ENCODE measurements at regions not wholly inside any gene's neighbourhood (a gene's known extent, or its start where the extent isn't known, plus 50 kb on each side); places are given as distances from the start of the nearest gene placed in this dataset.
"Not testable (repeated sequence)": the region's sequence is repeated elsewhere in the genome, so short reads cannot be mapped to it uniquely, and the experiment has no call there.

DNA sequence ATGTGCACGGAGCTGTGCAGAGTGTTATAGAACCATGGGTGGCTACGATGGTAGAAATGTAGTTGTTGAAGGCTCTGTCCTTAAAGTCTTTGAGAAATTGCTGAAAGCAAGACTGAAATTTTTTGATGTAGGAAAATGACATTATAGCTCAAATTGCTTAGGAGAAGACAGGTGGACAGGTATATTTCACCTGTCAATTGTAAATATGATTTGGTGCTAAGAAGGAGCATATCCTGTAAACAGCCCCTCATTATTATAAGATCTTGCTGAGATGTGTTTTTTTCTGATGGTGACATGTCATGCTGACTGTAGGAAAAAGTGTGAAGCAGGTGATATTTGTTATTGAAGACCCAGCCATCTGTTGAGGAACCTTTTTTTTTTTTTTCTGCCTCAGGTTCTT lies 377.9 kb downstream of the PSAT1 start:
- no peak for DNase-seq (ENCODE audit: low spot score)

- no peak for DNase-seq (ENCODE audit: low spot score)
Measured at GRCh38 chr9:78676009-78676408, 379.1 kb downstream of the PSAT1 start.

DNA sequence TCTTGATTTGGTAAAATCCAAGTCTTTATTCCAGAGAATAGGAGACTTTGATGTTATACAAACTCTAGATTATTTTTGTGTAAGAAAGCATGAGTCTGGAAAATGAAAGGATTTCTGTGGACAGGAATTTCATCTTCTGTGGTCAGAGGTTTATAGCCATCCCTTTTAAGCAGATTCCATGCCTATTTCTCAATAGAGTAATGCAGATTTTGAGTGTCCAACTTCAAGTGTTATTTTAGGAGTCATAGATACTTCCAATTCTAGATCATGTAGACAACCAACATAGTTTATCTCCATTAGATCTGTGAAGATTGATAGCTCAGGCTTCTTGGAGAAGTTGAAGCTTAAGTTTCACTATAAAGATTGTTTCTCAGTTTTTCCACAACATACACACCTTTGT lies 379.7 kb downstream of the PSAT1 start:
- no peak for DNase-seq (ENCODE audit: low spot score)

- DNase-seq (ENCODE audit: low spot score): no peak
Measured at GRCh38 chr9:78677326-78677725, 380.4 kb downstream of the PSAT1 start.

- DNase-seq (ENCODE audit: low spot score): no peak
Measured at GRCh38 chr9:78678877-78679276, 382.0 kb downstream of the PSAT1 start.

DNA sequence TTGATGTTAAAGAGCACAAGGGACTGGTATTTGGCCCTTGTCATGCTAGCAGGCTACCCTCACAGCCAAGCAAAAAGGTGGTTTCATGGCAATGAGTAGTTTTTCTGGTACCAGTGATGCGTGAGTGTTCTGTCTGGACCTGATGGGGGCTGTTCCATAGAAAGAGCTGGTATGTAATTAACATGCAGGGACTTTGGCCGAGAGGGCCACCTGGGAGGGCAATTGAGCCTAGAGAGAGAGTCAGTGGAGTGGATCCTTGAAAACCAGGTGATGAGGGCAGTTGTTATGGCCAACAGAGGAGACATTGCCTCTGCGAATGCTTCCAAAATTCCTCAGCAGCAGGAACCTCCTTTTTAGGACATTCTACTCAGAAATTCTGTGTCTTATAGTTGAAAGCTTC lies 383.3 kb downstream of the PSAT1 start:
- no peak for DNase-seq (ENCODE audit: low spot score)

GRCh38 chr9:78682216-78682615 lies 385.3 kb downstream of the PSAT1 start:
- DNase-seq (ENCODE audit: low spot score): no peak

DNA sequence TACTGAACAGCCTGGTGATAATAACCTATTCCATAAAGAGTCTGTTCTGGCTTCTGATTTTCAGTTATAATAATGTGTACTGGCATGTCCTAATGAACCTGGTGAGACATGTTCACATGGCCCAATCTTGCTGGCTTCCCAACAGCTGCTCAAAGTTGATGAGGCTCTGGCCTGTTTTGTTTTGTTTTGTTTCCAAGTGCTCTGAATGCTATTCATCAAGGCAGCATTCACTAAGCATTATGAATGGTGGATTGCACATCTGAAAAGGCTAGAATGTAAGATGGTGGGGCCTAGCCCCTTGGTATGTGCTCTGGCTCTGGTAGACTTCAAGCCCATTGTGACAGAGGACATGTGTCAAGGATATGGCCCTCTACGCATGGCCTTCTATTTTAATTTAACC lies 388.5 kb downstream of the PSAT1 start:
- no peak for DNase-seq (ENCODE audit: low spot score)

GRCh38 chr9:78688796-78689195 lies 391.9 kb downstream of the PSAT1 start:
- no peak for DNase-seq (ENCODE audit: low spot score)

GRCh38 chr9:78691542-78691941 lies 394.6 kb downstream of the PSAT1 start:
- DNase-seq (ENCODE audit: low spot score): no peak

GRCh38 chr9:78692871-78693270 lies 395.9 kb downstream of the PSAT1 start:
- DNase-seq (ENCODE audit: low spot score): no peak

- DNase-seq (ENCODE audit: low spot score): no peak
Measured at GRCh38 chr9:78694974-78695373, 398.0 kb downstream of the PSAT1 start.

DNA sequence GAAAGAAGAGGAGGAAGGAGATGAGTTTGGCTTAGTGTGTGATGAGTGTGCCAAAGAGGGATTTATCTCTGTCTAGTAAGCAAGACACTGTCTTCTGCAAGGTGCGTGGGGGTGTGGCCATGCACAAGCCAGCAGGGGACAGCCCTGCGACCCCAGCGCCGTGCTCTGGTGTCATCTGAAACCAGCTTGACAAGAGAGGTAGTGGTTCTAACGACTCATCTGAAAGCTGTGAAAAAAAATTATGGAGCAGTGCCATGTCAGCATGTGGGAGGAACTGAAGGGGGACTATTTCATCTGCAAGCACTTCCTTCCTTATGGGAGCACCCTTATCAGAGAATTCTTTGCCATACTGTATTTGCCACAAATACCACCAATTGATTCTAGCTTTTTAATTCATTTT lies 398.6 kb downstream of the PSAT1 start:
- DNase-seq (ENCODE audit: low spot score): no peak

- DNase-seq (ENCODE audit: low spot score): no peak
Measured at GRCh38 chr9:78697618-78698017, 400.7 kb downstream of the PSAT1 start.

DNA sequence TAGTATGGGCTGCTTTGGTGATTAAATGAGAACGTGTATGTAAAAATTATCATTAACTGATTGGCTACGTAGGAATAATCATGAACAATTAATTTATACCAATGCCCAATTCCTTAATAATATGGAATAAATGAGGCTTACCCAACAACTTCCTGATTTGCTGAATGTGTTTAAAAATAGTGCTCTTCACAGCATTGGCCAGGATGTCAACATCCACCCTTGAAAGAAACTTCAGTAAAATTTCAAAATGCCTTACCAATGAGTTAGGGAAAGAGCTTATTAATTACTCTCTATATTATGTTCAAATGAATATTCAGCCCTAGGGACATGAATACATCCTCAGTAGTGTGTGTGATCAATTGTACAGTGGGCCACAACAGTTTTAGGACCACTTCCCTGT lies 401.4 kb downstream of the PSAT1 start:
- DNase-seq (ENCODE audit: low spot score): no peak

- not testable (repeated sequence) for DNase-seq (ENCODE audit: low spot score)
Measured at GRCh38 chr9:78699217-78699616, 402.3 kb downstream of the PSAT1 start.

DNA sequence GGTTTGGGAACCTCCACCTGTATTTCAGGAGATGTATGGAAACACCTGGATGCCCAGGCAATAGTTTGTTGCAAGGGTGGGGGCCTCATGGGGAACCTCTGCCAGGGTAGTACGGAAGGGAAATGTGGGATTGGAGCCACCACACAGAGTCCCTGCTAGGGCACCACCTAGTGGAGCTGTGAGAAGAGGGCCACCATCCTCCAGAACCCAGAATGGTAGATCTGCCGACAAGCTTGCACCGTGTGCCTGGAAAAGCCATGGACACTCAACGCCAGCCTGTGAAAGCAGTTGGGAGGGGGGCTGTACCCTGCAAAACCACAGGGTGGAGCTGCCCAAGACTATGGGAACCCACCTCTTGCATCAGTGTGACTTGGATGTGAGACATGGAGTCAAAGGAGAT lies 407.2 kb downstream of the PSAT1 start:
- DNase-seq (ENCODE audit: low spot score): not testable (repeated sequence)

DNA sequence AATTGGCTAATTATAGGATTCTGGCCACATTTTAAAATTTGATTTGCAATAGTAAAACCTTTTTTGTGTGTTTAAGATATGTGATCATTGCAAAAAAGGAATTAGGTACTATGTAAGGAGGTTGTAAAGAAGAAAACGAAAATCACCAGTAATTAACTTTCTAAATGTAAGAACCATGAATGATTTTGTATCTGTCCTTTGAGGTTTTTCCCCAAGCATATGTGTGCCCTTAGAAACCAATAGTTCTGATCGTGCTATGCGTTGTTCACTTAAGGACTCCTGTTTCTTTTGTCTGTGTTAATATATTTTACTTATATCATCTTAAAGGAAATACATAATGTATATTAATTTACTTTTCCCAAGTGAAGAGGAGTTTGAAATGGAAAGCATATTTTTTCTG lies 410.2 kb downstream of the PSAT1 start:
- DNase-seq (ENCODE audit: low spot score): no peak

DNA sequence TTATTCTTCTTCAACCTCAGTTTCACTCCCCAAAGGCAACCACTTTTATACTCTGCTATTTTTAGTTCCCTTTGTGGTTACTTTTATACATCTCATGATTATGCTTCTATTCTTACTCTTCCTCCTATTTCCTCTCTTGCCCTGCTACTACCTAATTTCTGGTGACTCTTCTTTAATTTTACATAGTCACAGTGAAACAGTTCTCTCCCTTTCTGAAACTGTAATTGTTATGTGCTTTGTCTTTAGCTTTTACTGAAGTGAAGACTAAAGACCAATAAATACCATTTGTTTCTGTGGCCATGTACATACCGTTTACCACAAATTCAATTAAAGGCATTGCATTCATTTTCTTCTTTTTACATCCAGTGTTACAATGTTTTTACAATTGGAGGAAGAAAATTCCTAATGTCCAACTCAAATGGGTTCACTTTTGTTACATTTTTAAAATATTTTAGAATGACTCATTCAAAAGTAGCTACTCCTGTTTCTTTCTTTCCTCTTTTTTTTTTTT lies 410.6 kb downstream of the PSAT1 start:
- DNase-seq (ENCODE audit: low spot score): no peak

GRCh38 chr9:78712903-78713613 lies 416.1 kb downstream of the PSAT1 start:
- no peak for DNase-seq (ENCODE audit: low spot score)

DNA sequence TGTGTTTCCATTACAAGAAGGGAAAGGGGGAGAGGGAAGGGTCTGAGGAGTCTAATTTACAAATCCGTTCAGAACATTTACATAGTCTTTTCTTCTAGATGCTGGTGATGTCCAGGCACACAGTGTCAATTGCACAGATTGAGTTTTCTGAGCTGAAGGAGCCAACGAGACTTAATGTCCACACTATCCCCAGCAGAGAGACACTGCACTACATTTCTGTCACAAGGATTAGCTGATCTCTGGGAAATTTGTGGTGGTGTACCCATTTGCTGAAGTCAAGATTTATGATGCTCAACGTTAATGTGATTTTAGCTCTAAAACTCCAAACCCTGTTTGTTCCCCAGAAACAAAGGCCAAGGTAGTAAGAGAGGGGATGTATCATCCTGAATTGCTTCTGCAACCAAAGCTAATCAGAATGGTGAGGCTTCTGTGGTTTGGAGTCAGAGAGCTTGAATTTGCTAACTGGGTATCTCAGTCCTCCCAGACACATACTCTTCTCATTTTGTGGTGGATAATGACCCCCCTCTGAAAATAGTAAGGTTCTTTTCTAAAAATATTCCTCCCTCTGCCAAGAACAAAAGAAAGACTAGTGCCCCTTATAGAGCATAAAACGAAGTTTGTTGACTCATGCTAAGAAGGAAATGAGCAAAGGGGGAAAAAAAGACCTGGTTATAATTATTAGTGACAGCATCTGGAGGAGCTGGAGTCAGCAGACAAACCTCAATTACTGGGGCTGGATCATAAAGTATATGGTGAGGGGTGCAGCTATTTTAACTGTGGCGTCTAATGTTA lies 416.9 kb downstream of the PSAT1 start:
- DNase-seq (ENCODE audit: low spot score): no peak

GRCh38 chr9:78714576-78714975 lies 417.7 kb downstream of the PSAT1 start:
- no peak for DNase-seq (ENCODE audit: low spot score)

GRCh38 chr9:78719029-78719428 lies 422.1 kb downstream of the PSAT1 start:
- DNase-seq (ENCODE audit: low spot score): not testable (repeated sequence)

All from RKO (cell line).